HepG2 (cell line): ENCODE measurements at regions not wholly inside any gene's neighbourhood (a gene's known extent, or its start where the extent isn't known, plus 50 kb on each side); places are given as distances from the start of the nearest gene placed in this dataset.

Source experiments
- BCL6 ChIP-seq: IDR thresholded peaks from 2 replicates; pipeline ENCODE4 v1.6.1; 2016; ENCODE audit warnings: missing genetic modification reagents, missing compliant biosample characterization
- CENPX ChIP-seq: sonication (generic); formaldehyde crosslinking; IDR thresholded peaks from 2 replicates; pipeline ENCODE4 v1.9.0; 2021; ENCODE audit warnings: mild to moderate bottlenecking, missing genetic modification reagents, moderate library complexity
- EHMT2 ChIP-seq: fragments of 200-600 bp; sonication (generic); IDR thresholded peaks from 2 replicates; pipeline ENCODE4 v1.7.0; 2017; ENCODE audit warnings: antibody characterized with exemption, low read depth, low read length, borderline replicate concordance
- FOXJ3 ChIP-seq: sonication (generic); formaldehyde crosslinking; IDR thresholded peaks from 2 replicates; pipeline ENCODE4 v1.4.0; 2020; ENCODE audit warnings: missing genetic modification reagents, mild to moderate bottlenecking, borderline replicate concordance
- RXRB ChIP-seq: IDR thresholded peaks from 2 replicates; pipeline ENCODE4 v1.6.1; 2016; ENCODE audit warnings: borderline replicate concordance, missing genetic modification reagents, missing compliant biosample characterization
- SRSF9 ChIP-seq: fragments of 200-400 bp; formaldehyde crosslinking; IDR thresholded peaks from 2 replicates; pipeline ENCODE4 v1.6.1; 2018; ENCODE audit warnings: borderline replicate concordance, mild to moderate bottlenecking, low read depth, low read length; ENCODE audit not compliant: insufficient read depth, poor library complexity, severe bottlenecking
- ZBTB21 ChIP-seq: sonication (generic); formaldehyde crosslinking; IDR thresholded peaks from 2 replicates; pipeline ENCODE4 v1.4.0; 2020; ENCODE audit warnings: missing genetic modification reagents
- ZNF263 ChIP-seq: sonication (generic); formaldehyde crosslinking; IDR thresholded peaks from 2 replicates; pipeline ENCODE4 v1.4.0; 2020; ENCODE audit warnings: missing genetic modification reagents
- ZNF317 ChIP-seq: sonication (generic); formaldehyde crosslinking; IDR thresholded peaks from 2 replicates; pipeline ENCODE4 v1.5.0; 2020; ENCODE audit warnings: mild to moderate bottlenecking, missing genetic modification reagents
- ZNF432 ChIP-seq: sonication (generic); formaldehyde crosslinking; IDR thresholded peaks from 2 replicates; pipeline ENCODE4 v1.5.0; 2020; ENCODE audit warnings: missing genetic modification reagents, mild to moderate bottlenecking, borderline replicate concordance
- ZZZ3 ChIP-seq: sonication (generic); formaldehyde crosslinking; IDR thresholded peaks from 2 replicates; pipeline ENCODE4 v1.4.0; 2020; ENCODE audit warnings: missing genetic modification reagents, mild to moderate bottlenecking, borderline replicate concordance
- TF ChIP-seq, protein P1 (sequence below): sonication (generic); formaldehyde crosslinking; IDR thresholded peaks from 2 replicates; pipeline ENCODE4 v1.8.0; 2022; ENCODE audit warnings: missing genetic modification reagents, mild to moderate bottlenecking, borderline replicate concordance
- TF ChIP-seq, protein P2 (sequence below): IDR thresholded peaks from 2 replicates; pipeline ENCODE4 v1.6.1; 2012; ENCODE audit warnings: low read length, improper control_type of control experiment
- TF ChIP-seq, protein P3 (sequence below): fragments of 450-650 bp; IDR thresholded peaks from 2 replicates; pipeline ENCODE4 v1.6.1; 2017
- TF ChIP-seq, protein P4 (sequence below): sonication (generic); formaldehyde crosslinking; IDR thresholded peaks from 2 replicates; pipeline ENCODE4 v1.4.0; 2020; ENCODE audit warnings: mild to moderate bottlenecking, missing genetic modification reagents, borderline replicate concordance
- TF ChIP-seq, protein P5 (sequence below): IDR thresholded peaks from 2 replicates; pipeline ENCODE4 v1.4.0; 2020; ENCODE audit warnings: mild to moderate bottlenecking, missing genetic modification reagents

DNA sequence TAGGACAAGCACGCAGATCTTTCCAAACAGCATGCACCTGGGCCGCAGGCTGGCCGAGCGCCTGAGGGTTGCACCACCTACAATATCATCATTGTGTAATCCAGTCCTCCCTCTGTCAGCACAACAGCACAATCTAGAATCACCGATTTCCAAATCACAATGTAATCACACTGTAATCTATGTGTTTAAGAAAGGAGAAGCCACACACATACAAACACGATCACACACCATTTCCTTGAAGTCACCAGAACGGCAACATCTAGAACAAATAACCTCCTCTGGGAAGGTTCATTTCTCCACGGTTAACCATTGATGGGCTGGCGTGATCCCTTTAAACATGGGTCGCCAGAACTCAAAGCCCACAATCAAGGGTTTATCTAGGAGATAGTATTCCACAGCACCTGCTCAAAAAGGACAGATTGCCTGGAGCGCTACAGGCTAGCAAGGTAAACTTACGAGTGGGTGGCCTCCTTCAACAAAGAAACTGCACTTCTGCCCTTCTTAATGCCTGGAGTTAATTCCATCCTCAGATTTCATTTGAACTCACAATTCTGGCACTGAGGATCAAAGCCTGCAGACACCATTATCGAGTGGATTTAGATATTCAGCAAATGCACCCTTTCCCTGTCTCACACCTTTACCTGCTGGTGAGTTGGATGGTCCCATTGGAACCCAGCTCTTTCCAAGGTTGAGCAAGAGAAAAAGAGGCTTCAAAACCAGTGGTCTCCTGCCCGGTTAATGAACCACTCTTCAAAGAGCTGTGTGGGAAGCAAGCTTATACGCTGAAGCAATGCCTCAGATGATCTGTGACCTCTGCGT, 83.8 kb upstream of the FOXQ1 start (continued):
- TF ChIP-seq, protein P1, sequence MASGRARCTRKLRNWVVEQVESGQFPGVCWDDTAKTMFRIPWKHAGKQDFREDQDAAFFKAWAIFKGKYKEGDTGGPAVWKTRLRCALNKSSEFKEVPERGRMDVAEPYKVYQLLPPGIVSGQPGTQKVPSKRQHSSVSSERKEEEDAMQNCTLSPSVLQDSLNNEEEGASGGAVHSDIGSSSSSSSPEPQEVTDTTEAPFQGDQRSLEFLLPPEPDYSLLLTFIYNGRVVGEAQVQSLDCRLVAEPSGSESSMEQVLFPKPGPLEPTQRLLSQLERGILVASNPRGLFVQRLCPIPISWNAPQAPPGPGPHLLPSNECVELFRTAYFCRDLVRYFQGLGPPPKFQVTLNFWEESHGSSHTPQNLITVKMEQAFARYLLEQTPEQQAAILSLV (CRISPR knock-in tag): no peak
- peak; percentile 97 for TF ChIP-seq BCL6 (CRISPR knock-in tag)
- no peak for TF ChIP-seq SRSF9
- peak; percentile 93; the same call in 1 of the 2 replicates for TF ChIP-seq EHMT2
- TF ChIP-seq RXRB: peak; percentile 89
- TF ChIP-seq FOXJ3 (CRISPR knock-in tag): peak; percentile 86; the same call in 1 of the 2 replicates
- no peak for TF ChIP-seq ZNF432 (CRISPR knock-in tag)
- TF ChIP-seq, protein P2, sequence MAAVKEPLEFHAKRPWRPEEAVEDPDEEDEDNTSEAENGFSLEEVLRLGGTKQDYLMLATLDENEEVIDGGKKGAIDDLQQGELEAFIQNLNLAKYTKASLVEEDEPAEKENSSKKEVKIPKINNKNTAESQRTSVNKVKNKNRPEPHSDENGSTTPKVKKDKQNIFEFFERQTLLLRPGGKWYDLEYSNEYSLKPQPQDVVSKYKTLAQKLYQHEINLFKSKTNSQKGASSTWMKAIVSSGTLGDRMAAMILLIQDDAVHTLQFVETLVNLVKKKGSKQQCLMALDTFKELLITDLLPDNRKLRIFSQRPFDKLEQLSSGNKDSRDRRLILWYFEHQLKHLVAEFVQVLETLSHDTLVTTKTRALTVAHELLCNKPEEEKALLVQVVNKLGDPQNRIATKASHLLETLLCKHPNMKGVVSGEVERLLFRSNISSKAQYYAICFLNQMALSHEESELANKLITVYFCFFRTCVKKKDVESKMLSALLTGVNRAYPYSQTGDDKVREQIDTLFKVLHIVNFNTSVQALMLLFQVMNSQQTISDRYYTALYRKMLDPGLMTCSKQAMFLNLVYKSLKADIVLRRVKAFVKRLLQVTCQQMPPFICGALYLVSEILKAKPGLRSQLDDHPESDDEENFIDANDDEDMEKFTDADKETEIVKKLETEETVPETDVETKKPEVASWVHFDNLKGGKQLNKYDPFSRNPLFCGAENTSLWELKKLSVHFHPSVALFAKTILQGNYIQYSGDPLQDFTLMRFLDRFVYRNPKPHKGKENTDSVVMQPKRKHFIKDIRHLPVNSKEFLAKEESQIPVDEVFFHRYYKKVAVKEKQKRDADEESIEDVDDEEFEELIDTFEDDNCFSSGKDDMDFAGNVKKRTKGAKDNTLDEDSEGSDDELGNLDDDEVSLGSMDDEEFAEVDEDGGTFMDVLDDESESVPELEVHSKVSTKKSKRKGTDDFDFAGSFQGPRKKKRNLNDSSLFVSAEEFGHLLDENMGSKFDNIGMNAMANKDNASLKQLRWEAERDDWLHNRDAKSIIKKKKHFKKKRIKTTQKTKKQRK: no peak
- TF ChIP-seq, protein P3, sequence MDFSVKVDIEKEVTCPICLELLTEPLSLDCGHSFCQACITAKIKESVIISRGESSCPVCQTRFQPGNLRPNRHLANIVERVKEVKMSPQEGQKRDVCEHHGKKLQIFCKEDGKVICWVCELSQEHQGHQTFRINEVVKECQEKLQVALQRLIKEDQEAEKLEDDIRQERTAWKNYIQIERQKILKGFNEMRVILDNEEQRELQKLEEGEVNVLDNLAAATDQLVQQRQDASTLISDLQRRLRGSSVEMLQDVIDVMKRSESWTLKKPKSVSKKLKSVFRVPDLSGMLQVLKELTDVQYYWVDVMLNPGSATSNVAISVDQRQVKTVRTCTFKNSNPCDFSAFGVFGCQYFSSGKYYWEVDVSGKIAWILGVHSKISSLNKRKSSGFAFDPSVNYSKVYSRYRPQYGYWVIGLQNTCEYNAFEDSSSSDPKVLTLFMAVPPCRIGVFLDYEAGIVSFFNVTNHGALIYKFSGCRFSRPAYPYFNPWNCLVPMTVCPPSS: no peak
- TF ChIP-seq ZNF263 (CRISPR knock-in tag): peak; percentile 93
- peak; percentile 52; the same call in 1 of the 2 replicates for TF ChIP-seq ZBTB21 (CRISPR knock-in tag)
- peak; percentile 76 for TF ChIP-seq ZZZ3
- TF ChIP-seq ZNF317: no peak; the same call in none of the 2 replicates
- TF ChIP-seq, protein P4, sequence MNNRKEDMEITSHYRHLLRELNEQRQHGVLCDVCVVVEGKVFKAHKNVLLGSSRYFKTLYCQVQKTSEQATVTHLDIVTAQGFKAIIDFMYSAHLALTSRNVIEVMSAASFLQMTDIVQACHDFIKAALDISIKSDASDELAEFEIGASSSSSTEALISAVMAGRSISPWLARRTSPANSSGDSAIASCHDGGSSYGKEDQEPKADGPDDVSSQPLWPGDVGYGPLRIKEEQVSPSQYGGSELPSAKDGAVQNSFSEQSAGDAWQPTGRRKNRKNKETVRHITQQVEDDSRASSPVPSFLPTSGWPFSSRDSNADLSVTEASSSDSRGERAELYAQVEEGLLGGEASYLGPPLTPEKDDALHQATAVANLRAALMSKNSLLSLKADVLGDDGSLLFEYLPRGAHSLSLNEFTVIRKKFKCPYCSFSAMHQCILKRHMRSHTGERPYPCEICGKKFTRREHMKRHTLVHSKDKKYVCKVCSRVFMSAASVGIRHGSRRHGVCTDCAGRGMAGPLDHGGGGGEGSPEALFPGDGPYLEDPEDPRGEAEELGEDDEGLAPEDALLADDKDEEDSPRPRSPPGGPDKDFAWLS: peak; percentile 91
- TF ChIP-seq CENPX (CRISPR knock-in tag): no peak
- TF ChIP-seq, protein P5, sequence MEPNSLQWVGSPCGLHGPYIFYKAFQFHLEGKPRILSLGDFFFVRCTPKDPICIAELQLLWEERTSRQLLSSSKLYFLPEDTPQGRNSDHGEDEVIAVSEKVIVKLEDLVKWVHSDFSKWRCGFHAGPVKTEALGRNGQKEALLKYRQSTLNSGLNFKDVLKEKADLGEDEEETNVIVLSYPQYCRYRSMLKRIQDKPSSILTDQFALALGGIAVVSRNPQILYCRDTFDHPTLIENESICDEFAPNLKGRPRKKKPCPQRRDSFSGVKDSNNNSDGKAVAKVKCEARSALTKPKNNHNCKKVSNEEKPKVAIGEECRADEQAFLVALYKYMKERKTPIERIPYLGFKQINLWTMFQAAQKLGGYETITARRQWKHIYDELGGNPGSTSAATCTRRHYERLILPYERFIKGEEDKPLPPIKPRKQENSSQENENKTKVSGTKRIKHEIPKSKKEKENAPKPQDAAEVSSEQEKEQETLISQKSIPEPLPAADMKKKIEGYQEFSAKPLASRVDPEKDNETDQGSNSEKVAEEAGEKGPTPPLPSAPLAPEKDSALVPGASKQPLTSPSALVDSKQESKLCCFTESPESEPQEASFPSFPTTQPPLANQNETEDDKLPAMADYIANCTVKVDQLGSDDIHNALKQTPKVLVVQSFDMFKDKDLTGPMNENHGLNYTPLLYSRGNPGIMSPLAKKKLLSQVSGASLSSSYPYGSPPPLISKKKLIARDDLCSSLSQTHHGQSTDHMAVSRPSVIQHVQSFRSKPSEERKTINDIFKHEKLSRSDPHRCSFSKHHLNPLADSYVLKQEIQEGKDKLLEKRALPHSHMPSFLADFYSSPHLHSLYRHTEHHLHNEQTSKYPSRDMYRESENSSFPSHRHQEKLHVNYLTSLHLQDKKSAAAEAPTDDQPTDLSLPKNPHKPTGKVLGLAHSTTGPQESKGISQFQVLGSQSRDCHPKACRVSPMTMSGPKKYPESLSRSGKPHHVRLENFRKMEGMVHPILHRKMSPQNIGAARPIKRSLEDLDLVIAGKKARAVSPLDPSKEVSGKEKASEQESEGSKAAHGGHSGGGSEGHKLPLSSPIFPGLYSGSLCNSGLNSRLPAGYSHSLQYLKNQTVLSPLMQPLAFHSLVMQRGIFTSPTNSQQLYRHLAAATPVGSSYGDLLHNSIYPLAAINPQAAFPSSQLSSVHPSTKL: peak; percentile 96
